ENCODE measurements at regions not wholly inside any gene's neighbourhood (a gene's known extent, or its start where the extent isn't known, plus 50 kb on each side); places are given as distances from the start of the nearest gene placed in this dataset.

DNA sequence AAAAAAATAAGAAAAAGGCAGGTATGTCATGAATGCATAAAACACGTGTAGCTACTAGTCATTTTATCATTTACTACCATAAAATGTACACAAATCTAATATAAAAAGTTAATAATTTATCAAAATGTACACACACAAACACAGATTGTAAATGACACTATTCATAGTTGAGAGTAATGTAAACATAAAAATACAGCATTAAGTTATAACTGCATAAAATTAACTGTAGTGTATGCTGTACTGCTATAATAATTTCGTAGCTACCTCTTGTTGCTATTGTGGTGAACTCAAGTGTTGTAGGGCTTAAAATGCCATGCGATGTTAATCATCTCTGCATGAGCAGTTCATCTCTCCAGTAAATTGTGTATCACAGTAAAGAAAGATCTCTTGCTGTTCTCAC is 170.0 kb downstream of the MRPL14 start:
- TF ChIP-seq, protein P1, sequence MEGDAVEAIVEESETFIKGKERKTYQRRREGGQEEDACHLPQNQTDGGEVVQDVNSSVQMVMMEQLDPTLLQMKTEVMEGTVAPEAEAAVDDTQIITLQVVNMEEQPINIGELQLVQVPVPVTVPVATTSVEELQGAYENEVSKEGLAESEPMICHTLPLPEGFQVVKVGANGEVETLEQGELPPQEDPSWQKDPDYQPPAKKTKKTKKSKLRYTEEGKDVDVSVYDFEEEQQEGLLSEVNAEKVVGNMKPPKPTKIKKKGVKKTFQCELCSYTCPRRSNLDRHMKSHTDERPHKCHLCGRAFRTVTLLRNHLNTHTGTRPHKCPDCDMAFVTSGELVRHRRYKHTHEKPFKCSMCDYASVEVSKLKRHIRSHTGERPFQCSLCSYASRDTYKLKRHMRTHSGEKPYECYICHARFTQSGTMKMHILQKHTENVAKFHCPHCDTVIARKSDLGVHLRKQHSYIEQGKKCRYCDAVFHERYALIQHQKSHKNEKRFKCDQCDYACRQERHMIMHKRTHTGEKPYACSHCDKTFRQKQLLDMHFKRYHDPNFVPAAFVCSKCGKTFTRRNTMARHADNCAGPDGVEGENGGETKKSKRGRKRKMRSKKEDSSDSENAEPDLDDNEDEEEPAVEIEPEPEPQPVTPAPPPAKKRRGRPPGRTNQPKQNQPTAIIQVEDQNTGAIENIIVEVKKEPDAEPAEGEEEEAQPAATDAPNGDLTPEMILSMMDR (IDR thresholded peaks at IDR 0.05 in 2 of 3, conservative IDR thresholded peaks at IDR 0.05 in 1 of 3; ENCODE audit: borderline replicate concordance in 1 of 3, insufficient read depth in 1 of 3, low read depth in 2 of 3, low read length in 2 of 3) = no peak
- no peak for TF ChIP-seq POLR2AphosphoS5 (IDR thresholded peaks at IDR 0.05; ENCODE audit: low read depth, low read length)
- TF ChIP-seq, protein P2, sequence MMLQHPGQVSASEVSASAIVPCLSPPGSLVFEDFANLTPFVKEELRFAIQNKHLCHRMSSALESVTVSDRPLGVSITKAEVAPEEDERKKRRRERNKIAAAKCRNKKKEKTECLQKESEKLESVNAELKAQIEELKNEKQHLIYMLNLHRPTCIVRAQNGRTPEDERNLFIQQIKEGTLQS (IDR thresholded peaks at IDR 0.05) = no peak
- no peak for TF ChIP-seq EZH2 (IDR thresholded peaks at IDR 0.05)
- TF ChIP-seq ZNF274 (IDR thresholded peaks at IDR 0.05; ENCODE audit: low read depth, low read length) = no peak
- TF ChIP-seq, protein P3, sequence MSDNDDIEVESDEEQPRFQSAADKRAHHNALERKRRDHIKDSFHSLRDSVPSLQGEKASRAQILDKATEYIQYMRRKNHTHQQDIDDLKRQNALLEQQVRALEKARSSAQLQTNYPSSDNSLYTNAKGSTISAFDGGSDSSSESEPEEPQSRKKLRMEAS (IDR thresholded peaks at IDR 0.05) = no peak
- no peak for TF ChIP-seq POLR2A (IDR thresholded peaks at IDR 0.05; ENCODE audit: borderline replicate concordance, extremely low read depth, insufficient read depth, insufficient read length)
- TF ChIP-seq SRF (IDR thresholded peaks at IDR 0.05; ENCODE audit: low read depth) = no peak

Measured in HCT116 (cell line).